ENCODE measurements at regions not wholly inside any gene's neighbourhood (a gene's known extent, or its start where the extent isn't known, plus 50 kb on each side); places are given as distances from the start of the nearest gene placed in this dataset.
A peak's percentile ranks its signal among the peaks of the same experiment; 100 is the strongest.

GRCh38 chr6:141486942-141487341 is 645.8 kb upstream of the GJE1 start:
- no peak for DNase-seq (ENCODE audit: low spot score in 2 of 2)
- Histone ChIP-seq H3K27me3 (ENCODE audit: low read depth) (no peaks in the 10 kb centered on the region), H3K9me3 (no peaks in the 10 kb centered on the region), H3K4me3 (no peak overlapping the region), H3K36me3 (replicated peaks) (no peaks in the 10 kb centered on the region), H3K4me1 (peaks cover 10% of the 10 kb centered on the region)
- in situ Hi-C loops (cut with MboI; ENCODE audit: low sequenced_read_pairs), result no loop called here

GRCh38 chr6:141484711-141485110 is 648.0 kb upstream of the GJE1 start:
- no peaks in the 10 kb centered on the region for H3K36me3 ChIP-seq (replicated peaks)
- H3K4me3 ChIP-seq, result no peak overlapping the region
- peaks cover 10% of the 10 kb centered on the region for H3K4me1 ChIP-seq
- DNase-seq (ENCODE audit: low spot score in 2 of 2), result no peak
- in situ Hi-C loops (cut with MboI; ENCODE audit: low sequenced_read_pairs), result no loop called here
- no peaks in the 10 kb centered on the region for H3K9me3 ChIP-seq
- H3K27me3 ChIP-seq (ENCODE audit: low read depth), result no peaks in the 10 kb centered on the region

GRCh38 chr6:141483598-141484061 is 649.1 kb upstream of the GJE1 start:
- Histone ChIP-seq H3K36me3 (replicated peaks) (no peaks in the 10 kb centered on the region), H3K4me1 (peaks cover 10% of the 10 kb centered on the region), H3K4me3 (no peak overlapping the region), H3K27me3 (ENCODE audit: low read depth) (no peaks in the 10 kb centered on the region), H3K9me3 (no peaks in the 10 kb centered on the region)
- DNase-seq (ENCODE audit: low spot score in 2 of 2), result no peak
- in situ Hi-C loops (cut with MboI; ENCODE audit: low sequenced_read_pairs), result no loop called here

- Histone ChIP-seq H3K27me3 (ENCODE audit: low read depth) (no peaks in the 10 kb centered on the region), H3K4me3 (no peak overlapping the region), H3K9me3 (no peaks in the 10 kb centered on the region), H3K4me1 (peaks cover 10% of the 10 kb centered on the region), H3K36me3 (replicated peaks) (no peaks in the 10 kb centered on the region)
- in situ Hi-C loops (cut with MboI; ENCODE audit: low sequenced_read_pairs), result no loop called here
- DNase-seq (ENCODE audit: low spot score in 2 of 2), result peak in 1 of 2 experiments; percentile 22
These were observed 649.7 kb upstream of the GJE1 start for GRCh38 chr6:141482796-141483597.

- no peaks in the 10 kb centered on the region for H3K9me3 ChIP-seq
- H3K4me1 ChIP-seq, result peaks cover 9% of the 10 kb centered on the region
- in situ Hi-C loops (cut with MboI; ENCODE audit: low sequenced_read_pairs), result no loop called here
- DNase-seq (ENCODE audit: low spot score in 2 of 2), result no peak
- no peaks in the 10 kb centered on the region for H3K27me3 ChIP-seq (ENCODE audit: low read depth)
- H3K36me3 ChIP-seq (replicated peaks), result no peaks in the 10 kb centered on the region
- H3K4me3 ChIP-seq, result no peak overlapping the region
These were observed 657.5 kb upstream of the GJE1 start for GRCh38 chr6:141475259-141475658.

GRCh38 chr6:141472162-141472928 is 660.4 kb upstream of the GJE1 start:
- H3K4me1 ChIP-seq, result peaks cover 9% of the 10 kb centered on the region
- no peak overlapping the region for H3K4me3 ChIP-seq
- no peaks in the 10 kb centered on the region for H3K36me3 ChIP-seq (replicated peaks)
- in situ Hi-C loops (cut with MboI; ENCODE audit: low sequenced_read_pairs), result no loop called here
- no peaks in the 10 kb centered on the region for H3K27me3 ChIP-seq (ENCODE audit: low read depth)
- DNase-seq (ENCODE audit: low spot score in 2 of 2), result peak; percentile 57 to 64
- H3K9me3 ChIP-seq, result no peaks in the 10 kb centered on the region

GRCh38 chr6:141470810-141471209 is 661.9 kb upstream of the GJE1 start:
- no peak for DNase-seq (ENCODE audit: low spot score in 2 of 2)
- Histone ChIP-seq H3K9me3 (no peaks in the 10 kb centered on the region), H3K27me3 (ENCODE audit: low read depth) (no peaks in the 10 kb centered on the region), H3K4me3 (no peak overlapping the region), H3K36me3 (replicated peaks) (no peaks in the 10 kb centered on the region), H3K4me1 (peaks cover 9% of the 10 kb centered on the region)
- in situ Hi-C loops (cut with MboI; ENCODE audit: low sequenced_read_pairs), result no loop called here

- DNase-seq (ENCODE audit: low spot score in 2 of 2), result no peak
- Histone ChIP-seq H3K9me3 (no peaks in the 10 kb centered on the region), H3K36me3 (replicated peaks) (no peaks in the 10 kb centered on the region), H3K4me3 (no peak overlapping the region), H3K27me3 (ENCODE audit: low read depth) (no peaks in the 10 kb centered on the region), H3K4me1 (peaks cover 9% of the 10 kb centered on the region)
- in situ Hi-C loops (cut with MboI; ENCODE audit: low sequenced_read_pairs), result no loop called here
These were observed 664.8 kb upstream of the GJE1 start for GRCh38 chr6:141467881-141468280.

- Histone ChIP-seq H3K27me3 (ENCODE audit: low read depth) (no peaks in the 10 kb centered on the region), H3K36me3 (replicated peaks) (no peaks in the 10 kb centered on the region), H3K4me3 (no peak overlapping the region), H3K4me1 (0 out of 2 replicates have a peak, but pooled peaks cover 4% of the 10 kb centered on the region), H3K9me3 (no peaks in the 10 kb centered on the region)
- in situ Hi-C loops (cut with MboI; ENCODE audit: low sequenced_read_pairs), result no loop called here
- no peak for DNase-seq (ENCODE audit: low spot score in 2 of 2)
These were observed 665.7 kb upstream of the GJE1 start for GRCh38 chr6:141467041-141467440.

- H3K4me3 ChIP-seq, result no peak overlapping the region
These were observed 667.8 kb upstream of the GJE1 start for GRCh38 chr6:141464896-141465295.

GRCh38 chr6:141464490-141464889 is 668.2 kb upstream of the GJE1 start:
- Histone ChIP-seq H3K9me3 (no peaks in the 10 kb centered on the region), H3K36me3 (replicated peaks) (no peaks in the 10 kb centered on the region), H3K4me1 (no peaks in the 10 kb centered on the region), H3K4me3 (no peak overlapping the region), H3K27me3 (ENCODE audit: low read depth) (no peaks in the 10 kb centered on the region)
- in situ Hi-C loops (cut with MboI; ENCODE audit: low sequenced_read_pairs), result no loop called here
- DNase-seq (ENCODE audit: low spot score in 2 of 2), result peak in 1 of 2 experiments; percentile 36

More at GRCh38 chr6:141464896-141465295, 667.8 kb upstream of the GJE1 start:
- in situ Hi-C loops (cut with MboI; ENCODE audit: low sequenced_read_pairs), result no loop called here
- Histone ChIP-seq H3K36me3 (replicated peaks) (no peaks in the 10 kb centered on the region), H3K4me1 (no peaks in the 10 kb centered on the region), H3K27me3 (ENCODE audit: low read depth) (no peaks in the 10 kb centered on the region), H3K9me3 (no peaks in the 10 kb centered on the region)
- DNase-seq (ENCODE audit: low spot score in 2 of 2), result no peak

- Histone ChIP-seq H3K4me3 (no peak overlapping the region), H3K36me3 (replicated peaks) (no peaks in the 10 kb centered on the region), H3K27me3 (ENCODE audit: low read depth) (no peaks in the 10 kb centered on the region), H3K9me3 (no peaks in the 10 kb centered on the region), H3K4me1 (no peaks in the 10 kb centered on the region)
- DNase-seq (ENCODE audit: low spot score in 2 of 2), result no peak
- in situ Hi-C loops (cut with MboI; ENCODE audit: low sequenced_read_pairs), result no loop called here
These were observed 669.3 kb upstream of the GJE1 start for GRCh38 chr6:141463237-141463977.

- Histone ChIP-seq H3K36me3 (replicated peaks) (no peaks in the 10 kb centered on the region), H3K9me3 (no peaks in the 10 kb centered on the region), H3K27me3 (ENCODE audit: low read depth) (no peaks in the 10 kb centered on the region), H3K4me1 (no peaks in the 10 kb centered on the region), H3K4me3 (no peak overlapping the region)
- DNase-seq (ENCODE audit: low spot score in 2 of 2), result no peak
- in situ Hi-C loops (cut with MboI; ENCODE audit: low sequenced_read_pairs), result no loop called here
These were observed 671.8 kb upstream of the GJE1 start for GRCh38 chr6:141460743-141461484.
